Right atrium auricular region (tissue), 2 donors: ENCODE measurements at regions not wholly inside any gene's neighbourhood (a gene's known extent, or its start where the extent isn't known, plus 50 kb on each side); places are given as distances from the start of the nearest gene placed in this dataset.

Experiments
- DNase-seq: peaks from one replicate; pipeline ENCODE4 v3.0.0-alpha.2; 2019; ENCODE audit warnings: low spot score
- H3K27ac ChIP-seq, 2 donors: fragments of 200-600 bp; sonication (generic); 1 replicate in 1 of 2; 2 replicates in 1 of 2; pipeline ENCODE4 v1.5.1; 2016 to 2019
- H3K27me3 ChIP-seq, 2 donors: fragments of 200-600 bp; sonication (generic); one replicate each; pipeline versions ENCODE4 v1.5.1 to v1.6.0; 2017 to 2019
- H3K36me3 ChIP-seq: fragments of 200-600 bp; sonication (generic); one replicate; pipeline ENCODE4 v1.5.1; 2016
- H3K4me1 ChIP-seq, 2 donors: fragments of 200-600 bp; sonication (generic); one replicate each; pipeline versions ENCODE4 v1.5.1 to v1.6.0; 2017 to 2019
- H3K4me3 ChIP-seq, 2 donors: fragments of 200-600 bp; sonication (generic); 1 replicate in 1 of 2; 2 replicates in 1 of 2; pipeline ENCODE4 v1.5.1; 2017 to 2019; ENCODE audit warnings: mild to moderate bottlenecking in 1 of 2, moderate library complexity in 1 of 2
- H3K9me3 ChIP-seq, 2 donors: fragments of 200-600 bp; sonication (generic); one replicate each; pipeline ENCODE4 v1.5.1; 2019
- TF ChIP-seq, protein P1 (sequence below), 2 donors: fragments of 200-600 bp; sonication (generic); IDR thresholded peaks; one replicate each; pipeline ENCODE4 v1.5.1; 2019; ENCODE audit warnings: antibody characterized with exemption in 2 of 2

- Histone ChIP-seq H3K27ac (no peak overlapping the region), H3K9me3 (no peaks in the 10 kb centered on the region), H3K4me3 (no peak overlapping the region), H3K36me3 (no peaks in the 10 kb centered on the region), H3K4me1 (no peaks in the 10 kb centered on the region), H3K27me3 (no peaks in the 10 kb centered on the region)
- TF ChIP-seq, protein P1, sequence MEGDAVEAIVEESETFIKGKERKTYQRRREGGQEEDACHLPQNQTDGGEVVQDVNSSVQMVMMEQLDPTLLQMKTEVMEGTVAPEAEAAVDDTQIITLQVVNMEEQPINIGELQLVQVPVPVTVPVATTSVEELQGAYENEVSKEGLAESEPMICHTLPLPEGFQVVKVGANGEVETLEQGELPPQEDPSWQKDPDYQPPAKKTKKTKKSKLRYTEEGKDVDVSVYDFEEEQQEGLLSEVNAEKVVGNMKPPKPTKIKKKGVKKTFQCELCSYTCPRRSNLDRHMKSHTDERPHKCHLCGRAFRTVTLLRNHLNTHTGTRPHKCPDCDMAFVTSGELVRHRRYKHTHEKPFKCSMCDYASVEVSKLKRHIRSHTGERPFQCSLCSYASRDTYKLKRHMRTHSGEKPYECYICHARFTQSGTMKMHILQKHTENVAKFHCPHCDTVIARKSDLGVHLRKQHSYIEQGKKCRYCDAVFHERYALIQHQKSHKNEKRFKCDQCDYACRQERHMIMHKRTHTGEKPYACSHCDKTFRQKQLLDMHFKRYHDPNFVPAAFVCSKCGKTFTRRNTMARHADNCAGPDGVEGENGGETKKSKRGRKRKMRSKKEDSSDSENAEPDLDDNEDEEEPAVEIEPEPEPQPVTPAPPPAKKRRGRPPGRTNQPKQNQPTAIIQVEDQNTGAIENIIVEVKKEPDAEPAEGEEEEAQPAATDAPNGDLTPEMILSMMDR (IDR thresholded peaks at IDR 0.05): no peak
- DNase-seq: no peak
These were observed 300.1 kb downstream of the NDUFA10 start for GRCh38 chr2:239724851-239725550.

DNA sequence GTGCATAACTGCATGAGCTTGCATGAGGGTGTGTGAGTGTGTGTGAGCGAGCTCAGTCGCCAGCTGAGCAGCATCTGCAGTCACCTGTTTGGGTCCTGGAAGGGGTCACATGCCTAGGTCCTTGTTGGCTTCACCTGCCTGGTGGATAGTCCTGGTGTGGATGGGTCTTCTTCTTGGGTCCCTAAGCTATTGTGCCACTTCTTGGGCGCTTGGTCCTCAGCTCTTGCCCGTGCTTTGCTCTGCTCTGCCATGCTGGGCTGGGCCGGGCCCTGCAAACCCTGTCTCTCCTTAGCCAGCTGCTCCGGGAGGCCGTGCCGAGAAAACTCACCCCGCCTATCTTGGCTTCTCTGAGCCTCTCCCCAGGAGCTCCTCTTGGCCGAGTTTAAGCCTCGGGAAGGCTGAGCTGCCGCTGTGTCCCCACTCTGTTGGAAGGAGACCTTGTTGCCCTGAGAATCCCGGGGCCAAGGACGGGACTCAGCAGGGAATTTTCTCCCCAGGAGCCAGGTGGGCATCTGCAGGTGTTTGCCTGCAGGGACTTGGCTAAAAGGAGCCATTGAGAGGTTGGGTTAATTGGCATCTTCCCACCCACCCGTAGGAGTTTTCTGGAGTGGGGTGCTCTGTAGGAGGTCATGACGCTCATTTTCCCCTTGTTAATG lies 300.8 kb downstream of the NDUFA10 start:
- Histone ChIP-seq H3K4me1 (no peaks in the 10 kb centered on the region), H3K27ac (no peak overlapping the region), H3K4me3 (no peak overlapping the region), H3K36me3 (no peaks in the 10 kb centered on the region), H3K9me3 (no peaks in the 10 kb centered on the region), H3K27me3 (no peaks in the 10 kb centered on the region)
- no peak for DNase-seq
- TF ChIP-seq, protein P1 (IDR thresholded peaks at IDR 0.05): no peak

DNA sequence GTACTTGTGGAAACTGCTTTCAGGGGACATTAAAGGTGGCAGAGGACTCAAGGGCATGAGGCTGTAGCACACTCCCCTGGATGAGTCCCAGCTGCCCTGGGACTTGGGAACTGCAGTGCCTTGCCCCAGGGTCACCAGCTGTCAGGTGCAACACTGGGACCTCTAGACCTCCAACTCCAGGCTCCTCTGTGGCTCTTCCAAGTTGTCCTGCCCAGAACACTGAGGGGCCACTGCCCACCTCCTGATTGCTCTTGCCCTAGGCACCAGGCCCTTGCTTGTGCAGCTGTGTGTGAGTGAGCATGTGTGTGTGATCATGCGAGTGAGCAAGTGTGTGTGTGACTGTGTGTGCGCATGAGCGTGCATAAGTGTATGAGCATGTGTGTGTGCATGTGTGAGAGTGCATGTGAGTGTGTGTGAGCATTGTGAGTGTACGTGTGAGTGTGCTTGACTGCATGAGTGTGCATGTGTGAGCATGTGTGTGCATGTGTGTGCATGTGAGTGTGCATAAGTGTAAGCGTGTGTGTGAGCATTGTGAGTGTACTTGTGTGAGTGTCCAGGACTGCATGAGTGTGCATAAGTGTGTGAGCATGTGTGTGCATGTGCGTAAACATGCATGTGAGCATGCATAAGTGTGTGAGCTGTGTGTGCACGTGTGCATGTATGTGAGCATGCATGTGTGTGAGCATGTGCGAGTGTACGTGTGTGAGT lies 301.5 kb downstream of the NDUFA10 start:
- Histone ChIP-seq H3K36me3 (no peaks in the 10 kb centered on the region), H3K4me3 (no peak overlapping the region), H3K27ac (no peak overlapping the region), H3K4me1 (no peaks in the 10 kb centered on the region), H3K27me3 (no peaks in the 10 kb centered on the region), H3K9me3 (no peaks in the 10 kb centered on the region)
- TF ChIP-seq, protein P1 (IDR thresholded peaks at IDR 0.05): no peak
- DNase-seq: no peak

- DNase-seq: no peak
- H3K4me3 ChIP-seq: no peak overlapping the region
- H3K27ac ChIP-seq: no peak overlapping the region
- H3K9me3 ChIP-seq: no peaks in the 10 kb centered on the region
- H3K4me1 ChIP-seq: no peaks in the 10 kb centered on the region
- no peaks in the 10 kb centered on the region for H3K27me3 ChIP-seq
- no peaks in the 10 kb centered on the region for H3K36me3 ChIP-seq
- TF ChIP-seq, protein P1 (IDR thresholded peaks at IDR 0.05): no peak
These were observed 302.2 kb downstream of the NDUFA10 start for GRCh38 chr2:239722760-239723470.

DNA sequence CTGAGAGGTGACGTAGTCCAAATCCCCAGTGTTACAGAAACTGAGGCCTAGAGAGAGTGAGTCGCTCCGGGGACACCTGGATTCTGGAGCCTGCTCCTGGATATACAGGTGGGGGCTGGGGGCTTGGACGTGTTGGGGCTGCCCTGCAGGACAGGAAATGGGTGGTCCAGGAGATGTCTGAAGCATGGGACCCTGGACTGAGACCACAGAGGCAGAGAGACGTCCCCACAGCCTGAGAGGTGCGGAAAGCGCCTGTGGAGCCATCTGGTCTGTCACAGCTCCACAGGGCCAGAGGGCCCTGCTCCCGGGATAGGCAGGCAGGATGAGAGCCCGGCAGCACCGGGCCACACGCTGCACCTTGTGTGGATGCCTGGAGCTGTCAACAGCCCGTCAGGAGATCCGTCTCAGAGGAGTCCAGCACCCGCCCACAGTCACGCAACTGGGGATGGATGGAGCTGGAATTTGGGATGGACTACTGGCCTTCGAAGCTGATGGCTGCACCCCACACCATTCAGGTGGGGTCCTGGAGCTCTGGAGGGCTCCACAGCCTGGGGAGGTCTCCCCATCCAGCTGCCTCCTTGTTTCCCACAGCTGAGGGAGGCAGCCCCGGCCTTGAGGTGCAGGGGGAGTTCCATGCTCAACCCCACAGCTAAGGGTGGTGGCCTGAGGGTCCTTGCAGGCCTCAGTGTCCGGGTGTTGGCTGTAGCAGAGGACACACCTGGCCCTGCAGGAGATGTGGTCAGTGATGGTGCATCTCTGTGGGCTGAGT lies 303.0 kb downstream of the NDUFA10 start:
- Histone ChIP-seq H3K4me1 (no peaks in the 10 kb centered on the region), H3K4me3 (no peak overlapping the region), H3K36me3 (no peaks in the 10 kb centered on the region), H3K27me3 (no peaks in the 10 kb centered on the region), H3K9me3 (no peaks in the 10 kb centered on the region), H3K27ac (no peak overlapping the region)
- TF ChIP-seq, protein P1 (IDR thresholded peaks at IDR 0.05): no peak
- no peak for DNase-seq
